ENCODE measurements at regions not wholly inside any gene's neighbourhood (a gene's known extent, or its start where the extent isn't known, plus 50 kb on each side); places are given as distances from the start of the nearest gene placed in this dataset.
"Not testable (repeated sequence)": the region's sequence is repeated elsewhere in the genome, so short reads cannot be mapped to it uniquely, and the experiment has no call there.

- Histone ChIP-seq H3K4me1 (0 out of 20 replicates have a peak, but pooled peaks cover 0 to 1% (median 0%) of the 10 kb centered on the region in 10 experiments), H4K20me1 (no peaks in the 10 kb centered on the region), H3K4me3 (no peak overlapping the region), H3K4me2 (no peak overlapping the region), H3K27ac (no peak overlapping the region), H3K27me3 (no peaks in the 10 kb centered on the region), H3K9ac (no peak overlapping the region), H3K9me3 (replicated peaks in 1 of 11) (peaks cover 0 to 5% (median 0%) of the 10 kb centered on the region in 11 experiments; a peak in 3 of 22 replicates), H3K36me3 (no peaks in the 10 kb centered on the region)
- TF ChIP-seq Cebpa-rat (IDR thresholded peaks at IDR 0.05): no peak
These were observed 1361.7 kb downstream of the XPNPEP1 start for GRCh38 chr10:108561649-108562048.

GRCh38 chr10:108560488-108560887 is 1362.8 kb downstream of the XPNPEP1 start:
- Histone ChIP-seq H3K4me2 (no peak overlapping the region), H3K27ac (no peak overlapping the region)

GRCh38 chr10:108556186-108556585 is 1367.1 kb downstream of the XPNPEP1 start:
- TF ChIP-seq Cebpa-rat (IDR thresholded peaks at IDR 0.05): no peak
- Histone ChIP-seq H3K27me3 (no peaks in the 10 kb centered on the region), H3K4me3 (no peak overlapping the region), H3K36me3 (no peaks in the 10 kb centered on the region), H4K20me1 (no peaks in the 10 kb centered on the region), H3K9me3 (replicated peaks in 1 of 11) (peaks cover 10 to 19% (median 14%) of the 10 kb centered on the region in 11 experiments; a peak in 19 of 22 replicates), H3K4me1 (peaks cover 0 to 11% (median 2%) of the 10 kb centered on the region in 10 experiments; a peak in 5 of 20 replicates), H3K9ac (no peak overlapping the region), H3K4me2 (peak overlapping the region in 7 of 11 experiments; percentile 1 to 40 (median 31); a peak in 9 of 22 replicates), H3K27ac (0 out of 22 replicates have a peak overlapping the region, but pooled peaks of 1 of the 11 experiments have one; percentile 28)

More at GRCh38 chr10:108560488-108560887, 1362.8 kb downstream of the XPNPEP1 start:
- no peaks in the 10 kb centered on the region for H4K20me1 ChIP-seq
- no peak overlapping the region for H3K9ac ChIP-seq
- H3K9me3 ChIP-seq (replicated peaks in 1 of 11): peaks cover 1 to 6% (median 4%) of the 10 kb centered on the region in 11 experiments; a peak in 18 of 22 replicates
- no peaks in the 10 kb centered on the region for H3K36me3 ChIP-seq
- no peak for TF ChIP-seq Cebpa-rat (IDR thresholded peaks at IDR 0.05)
- peaks cover 0 to 11% (median 2%) of the 10 kb centered on the region in 10 experiments; a peak in 5 of 20 replicates for H3K4me1 ChIP-seq
- H3K4me3 ChIP-seq: no peak overlapping the region
- no peaks in the 10 kb centered on the region for H3K27me3 ChIP-seq

- Histone ChIP-seq H3K27me3 (no peaks in the 10 kb centered on the region), H3K27ac (no peak overlapping the region), H3K4me2 (peak overlapping the region in 3 of 11 experiments; percentile 8 to 16 (median 15); a peak in 4 of 22 replicates)
These were observed 1377.4 kb downstream of the XPNPEP1 start for GRCh38 chr10:108545921-108546320.

GRCh38 chr10:108544500-108545120 is 1378.7 kb downstream of the XPNPEP1 start:
- H3K4me3 ChIP-seq: no peak overlapping the region
- no peaks in the 10 kb centered on the region for H3K27me3 ChIP-seq
- H4K20me1 ChIP-seq: no peaks in the 10 kb centered on the region
- H3K4me1 ChIP-seq: peaks cover 0 to 7% (median 2%) of the 10 kb centered on the region in 10 experiments; a peak in 7 of 20 replicates
- no peak for TF ChIP-seq Cebpa-rat (IDR thresholded peaks at IDR 0.05)
- no peaks in the 10 kb centered on the region for H3K9me3 ChIP-seq (replicated peaks in 1 of 11)
- no peak overlapping the region for H3K9ac ChIP-seq
- no peak overlapping the region for H3K27ac ChIP-seq
- H3K36me3 ChIP-seq: no peaks in the 10 kb centered on the region
- peak overlapping the region in 1 of 11 experiments; percentile 26; a peak in 1 of 22 replicates for H3K4me2 ChIP-seq

More at GRCh38 chr10:108545921-108546320, 1377.4 kb downstream of the XPNPEP1 start:
- Histone ChIP-seq H3K4me1 (peaks cover 0 to 7% (median 2%) of the 10 kb centered on the region in 10 experiments; a peak in 7 of 20 replicates), H3K9me3 (replicated peaks in 1 of 11) (no peaks in the 10 kb centered on the region), H3K36me3 (no peaks in the 10 kb centered on the region), H4K20me1 (no peaks in the 10 kb centered on the region), H3K9ac (no peak overlapping the region), H3K4me3 (no peak overlapping the region)
- TF ChIP-seq Cebpa-rat (IDR thresholded peaks at IDR 0.05): no peak

DNA sequence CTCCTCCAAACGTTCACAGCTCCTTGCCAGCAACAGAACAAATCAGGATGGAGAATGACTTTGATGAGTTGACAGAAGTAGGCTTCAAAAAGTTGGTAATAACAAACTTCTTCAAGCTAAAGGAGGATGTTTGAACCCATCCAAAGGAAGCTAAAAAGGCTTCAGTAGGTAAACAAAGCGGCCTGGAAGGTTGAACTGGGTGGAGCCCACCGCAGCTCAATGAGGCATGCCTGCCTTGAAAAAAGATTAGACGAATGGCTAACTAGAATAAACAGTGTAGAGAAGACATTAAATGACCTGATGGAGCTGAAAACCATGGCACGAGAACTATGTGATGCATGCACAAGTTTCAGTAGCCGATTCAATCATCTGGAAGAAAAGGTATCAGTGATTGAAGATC is 1369.0 kb upstream of the SORCS1 start:
- not testable (repeated sequence) for H4K20me1 ChIP-seq; H3K4me3 ChIP-seq; H3K4me1 ChIP-seq; H3K4me2 ChIP-seq; H3K27me3 ChIP-seq; H3K27ac ChIP-seq; H3K9me3 ChIP-seq (replicated peaks in 1 of 11); H3K36me3 ChIP-seq; H3K9ac ChIP-seq

DNA sequence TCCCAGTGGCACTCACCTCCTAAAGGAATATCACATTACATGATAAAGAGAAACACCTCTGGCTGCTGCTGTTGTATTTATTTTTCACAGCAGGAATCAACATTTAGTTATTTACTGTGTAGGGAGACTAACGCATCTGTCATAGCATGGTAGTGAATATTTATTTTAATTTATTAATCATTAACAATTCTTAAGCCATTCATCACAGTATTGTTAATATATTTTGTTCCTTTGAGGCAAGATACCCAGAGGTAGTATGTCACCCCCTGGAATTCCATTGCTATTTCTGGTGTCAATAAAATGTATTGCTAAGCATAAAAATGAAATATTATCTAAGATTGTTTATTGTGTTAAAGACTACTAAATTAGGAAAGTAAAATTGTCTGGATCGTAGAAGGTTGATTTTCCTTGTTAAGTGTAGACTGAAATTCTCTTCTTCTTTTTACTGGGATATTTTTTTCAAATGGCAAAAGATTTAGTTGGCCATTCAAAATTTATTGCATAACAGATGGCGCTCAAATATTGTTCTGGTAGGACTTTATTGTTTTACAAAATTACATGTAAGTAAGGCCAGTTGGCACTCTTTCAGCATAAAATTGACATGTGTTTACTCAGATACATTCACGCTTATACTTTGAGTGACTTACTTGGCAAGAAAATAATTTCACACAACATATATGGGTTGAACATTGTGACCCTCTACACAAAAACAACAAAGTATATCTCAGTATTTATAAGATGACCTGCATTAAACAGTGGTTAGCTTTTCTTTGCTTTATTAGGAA is 1358.7 kb upstream of the SORCS1 start:
- Histone ChIP-seq H3K4me3 (no peak overlapping the region), H3K4me1 (no peaks in the 10 kb centered on the region; a peak in 1 of 20 replicates), H3K9me3 (replicated peaks in 1 of 11) (peaks cover 5 to 11% (median 7%) of the 10 kb centered on the region in 11 experiments; a peak in 14 of 22 replicates), H3K27ac (no peak overlapping the region), H3K4me2 (no peak overlapping the region), H3K9ac (no peak overlapping the region), H4K20me1 (no peaks in the 10 kb centered on the region), H3K27me3 (no peaks in the 10 kb centered on the region), H3K36me3 (no peaks in the 10 kb centered on the region)
- no peak for TF ChIP-seq Cebpa-rat (IDR thresholded peaks at IDR 0.05)

- no peak overlapping the region for H3K27ac ChIP-seq
- no peaks in the 10 kb centered on the region for H3K36me3 ChIP-seq
- no peak overlapping the region for H3K4me3 ChIP-seq
- H3K9ac ChIP-seq: no peak overlapping the region
- no peak overlapping the region for H3K4me2 ChIP-seq
- no peak for TF ChIP-seq Cebpa-rat (IDR thresholded peaks at IDR 0.05)
- H3K9me3 ChIP-seq (replicated peaks in 1 of 11): peaks cover 5 to 11% (median 7%) of the 10 kb centered on the region in 11 experiments; a peak in 14 of 22 replicates
- no peaks in the 10 kb centered on the region for H3K27me3 ChIP-seq
- H4K20me1 ChIP-seq: no peaks in the 10 kb centered on the region
- H3K4me1 ChIP-seq: no peaks in the 10 kb centered on the region; a peak in 1 of 20 replicates
These were observed 1357.5 kb upstream of the SORCS1 start for GRCh38 chr10:108521827-108522492.

GRCh38 chr10:108515821-108516220 is 1351.3 kb upstream of the SORCS1 start:
- Histone ChIP-seq H3K9me3 (replicated peaks in 1 of 11) (peaks cover 5 to 11% (median 7%) of the 10 kb centered on the region in 11 experiments; a peak in 14 of 22 replicates), H3K4me3 (no peak overlapping the region), H3K4me1 (no peaks in the 10 kb centered on the region), H3K36me3 (no peaks in the 10 kb centered on the region), H3K9ac (no peak overlapping the region), H4K20me1 (no peaks in the 10 kb centered on the region), H3K27me3 (no peaks in the 10 kb centered on the region), H3K4me2 (no peak overlapping the region), H3K27ac (no peak overlapping the region)
- TF ChIP-seq Cebpa-rat (IDR thresholded peaks at IDR 0.05): no peak

Data from BLaER1 treated with 17β-estradiol and CSF1 and Interleukin-3, amounts not matched to agents 10 nM and 100 nM (cell line).